GM19467 (cell line): ENCODE measurements at regions not wholly inside any gene's neighbourhood (a gene's known extent, or its start where the extent isn't known, plus 50 kb on each side); places are given as distances from the start of the nearest gene placed in this dataset.

Experiments used
- ATAC-seq: cut with Tn5 transposase; IDR thresholded peaks from one replicate; pipeline ENCODE4 v1.9.1; 2021; ENCODE audit warnings: mild to moderate bottlenecking, moderate library complexity; ENCODE audit not compliant: unreplicated experiment

DNA sequence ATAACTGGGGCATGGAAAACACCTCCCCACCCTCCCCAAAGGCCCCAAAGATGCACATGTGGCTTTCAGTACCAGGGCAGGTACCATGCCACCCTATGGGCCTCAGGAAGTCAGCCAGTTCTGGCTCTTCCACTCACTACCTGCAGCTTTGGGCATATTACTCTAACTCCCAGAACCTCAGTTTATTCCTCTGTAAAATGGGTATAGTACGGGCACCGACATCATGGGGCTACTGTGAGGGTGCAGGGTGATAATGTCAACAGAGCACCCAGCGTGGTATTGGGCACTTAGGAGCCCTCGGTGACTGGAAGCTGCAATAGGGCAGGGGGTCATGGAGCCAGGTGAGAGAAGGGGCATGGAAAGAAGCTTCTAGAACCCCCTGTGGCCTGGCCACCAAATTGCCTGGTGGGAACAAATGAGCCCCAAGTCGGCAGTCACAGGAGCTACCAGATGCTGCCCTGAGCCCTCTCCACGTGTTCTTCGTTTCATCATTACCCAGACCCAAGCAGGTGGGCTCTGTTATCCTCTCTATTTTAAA is 512.1 kb downstream of the SHQ1 start:
- ATAC-seq = no peak

DNA sequence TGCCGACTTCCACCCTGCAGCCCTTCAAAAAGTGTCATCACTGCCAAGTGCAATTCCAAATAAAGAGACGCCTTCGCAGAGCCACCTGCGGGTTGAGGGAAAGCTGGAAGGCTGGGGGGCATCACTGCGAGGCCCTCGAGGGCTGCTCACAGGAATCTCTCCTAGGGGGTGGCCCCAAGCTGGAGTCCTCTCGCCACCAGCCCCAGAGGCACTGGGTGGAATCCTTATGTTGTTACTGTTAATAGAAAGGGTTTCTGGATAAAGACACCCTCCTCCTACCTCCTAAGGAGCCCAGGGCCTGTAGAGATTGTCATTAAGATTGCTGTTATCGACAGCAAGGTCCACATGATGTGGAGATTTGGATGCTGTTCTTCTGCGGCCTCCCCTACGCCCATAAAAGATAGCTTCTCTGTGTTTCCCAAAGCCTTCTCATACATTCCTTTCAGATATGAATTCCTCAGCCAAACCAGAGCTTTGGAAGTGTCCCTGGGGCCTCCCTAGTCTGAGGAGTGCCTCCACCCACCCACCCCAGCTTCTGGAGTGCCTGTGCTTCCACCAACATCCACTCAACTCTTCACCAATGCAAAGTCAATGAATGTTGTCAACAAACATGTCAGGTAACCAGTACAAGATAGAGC is 512.7 kb downstream of the SHQ1 start:
- no peak for ATAC-seq

DNA sequence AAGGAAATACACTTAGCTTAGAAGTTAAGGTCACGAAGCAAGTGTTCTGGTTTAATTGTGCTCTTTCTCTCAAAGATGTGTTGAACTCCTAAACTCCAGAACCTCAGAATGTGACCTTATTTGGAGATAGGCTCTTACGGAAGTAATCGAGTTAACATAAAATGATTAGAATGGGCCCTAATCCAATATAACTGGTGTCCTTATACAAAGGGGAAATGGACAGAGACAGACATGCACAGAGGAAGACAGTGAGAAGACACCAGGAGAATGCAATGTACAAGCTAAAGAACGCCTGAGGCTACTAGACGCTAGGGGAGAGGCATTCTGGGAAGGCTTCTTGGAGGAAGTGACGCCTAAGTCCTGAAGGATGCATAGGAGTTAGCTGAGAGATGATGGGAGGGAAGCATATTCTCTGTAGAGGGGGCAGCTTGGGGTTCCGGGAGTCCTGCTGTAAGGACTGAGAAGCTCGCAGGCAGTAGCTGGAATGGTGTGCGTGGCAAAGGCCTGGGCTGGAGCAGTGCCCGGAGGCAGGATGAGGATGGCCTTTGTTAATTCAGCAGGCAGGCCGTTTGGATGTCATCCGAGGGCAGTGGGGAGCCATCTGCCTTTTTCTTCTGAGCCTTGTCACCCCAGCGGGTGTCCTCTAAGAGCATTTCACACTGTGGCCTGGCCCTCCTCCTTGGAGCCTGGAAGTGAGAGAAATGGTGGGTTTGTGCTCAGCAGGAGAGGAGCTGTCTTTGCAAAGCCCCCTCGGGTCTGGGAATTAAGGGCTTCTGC is 513.4 kb downstream of the SHQ1 start:
- no peak for ATAC-seq

DNA sequence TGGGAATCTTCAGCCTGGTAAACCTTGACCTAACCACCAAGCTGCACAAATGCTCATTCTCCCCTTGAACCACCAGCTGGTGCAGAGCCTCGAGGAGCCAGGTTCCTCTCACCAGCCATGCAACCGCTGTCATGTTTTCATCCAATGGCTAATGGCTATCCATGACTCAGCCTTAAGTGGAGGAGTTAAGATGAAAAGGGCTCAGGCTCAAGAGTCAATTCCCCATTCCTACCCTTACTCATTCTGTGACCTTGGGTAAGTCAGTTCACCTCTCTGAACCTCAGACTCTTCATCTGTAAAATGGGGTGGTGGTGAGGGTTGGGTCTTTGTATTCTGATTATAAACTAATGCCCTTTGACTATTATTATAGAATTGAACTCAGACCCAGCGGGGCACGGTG is 515.6 kb downstream of the SHQ1 start:
- no peak for ATAC-seq

DNA sequence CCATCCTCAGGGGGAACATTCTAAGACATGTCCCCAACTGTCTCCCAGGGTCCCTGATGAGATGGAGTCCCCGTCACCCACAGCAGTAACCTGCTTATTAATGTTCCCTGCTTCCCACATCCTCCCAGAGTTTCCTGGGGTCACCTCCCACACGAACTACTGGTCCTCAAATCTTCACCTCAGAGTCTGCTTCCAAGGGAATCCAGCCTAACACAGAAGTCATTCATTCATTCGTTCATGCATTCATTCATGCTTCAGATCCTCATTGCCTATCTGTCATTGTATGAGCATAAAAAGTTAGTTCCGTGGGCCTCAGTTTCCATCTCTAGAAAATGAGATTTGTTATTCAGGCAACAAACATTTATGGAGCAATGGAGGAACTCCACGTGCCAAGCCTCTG is 516.2 kb downstream of the SHQ1 start:
- ATAC-seq = no peak

DNA sequence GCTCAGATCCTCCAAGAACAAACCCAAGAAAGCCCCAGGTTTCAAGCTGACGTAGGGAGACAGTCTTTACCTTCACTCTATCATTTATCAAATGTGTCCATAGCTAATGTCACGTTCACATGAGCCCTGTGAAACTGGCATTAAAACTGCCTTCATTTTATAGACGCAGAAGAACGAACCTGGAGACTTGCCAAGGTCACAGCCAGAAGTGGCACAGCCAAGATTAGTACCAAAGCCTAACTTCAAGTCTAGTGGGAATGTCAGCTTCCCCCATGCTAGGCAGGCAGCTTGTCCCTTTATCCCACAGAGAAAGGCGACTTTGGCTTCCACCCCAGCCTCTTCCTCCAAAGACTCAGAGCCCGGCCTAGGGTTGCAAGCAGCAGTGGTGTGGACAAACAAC is 517.2 kb downstream of the SHQ1 start:
- no peak for ATAC-seq

DNA sequence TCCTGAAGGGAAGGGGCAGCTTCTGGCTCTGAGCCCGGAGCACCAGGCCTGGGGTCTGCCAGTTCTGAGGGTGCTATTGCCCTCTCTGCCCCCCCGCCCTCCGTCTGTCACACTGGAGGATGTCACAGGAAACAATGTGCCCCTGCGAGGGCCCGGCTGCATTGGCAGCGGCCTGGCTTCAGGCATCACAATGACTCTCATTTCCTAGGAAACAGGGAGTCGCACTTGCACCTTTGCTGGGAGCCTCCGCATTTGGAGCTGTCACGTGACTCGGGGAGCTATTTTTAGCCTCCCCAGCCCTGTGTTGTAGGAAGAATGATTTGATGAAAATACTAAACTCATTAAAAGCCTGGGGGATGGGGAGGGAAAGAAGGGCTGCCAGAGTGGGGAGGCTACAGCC is 518.9 kb downstream of the SHQ1 start:
- no peak for ATAC-seq

DNA sequence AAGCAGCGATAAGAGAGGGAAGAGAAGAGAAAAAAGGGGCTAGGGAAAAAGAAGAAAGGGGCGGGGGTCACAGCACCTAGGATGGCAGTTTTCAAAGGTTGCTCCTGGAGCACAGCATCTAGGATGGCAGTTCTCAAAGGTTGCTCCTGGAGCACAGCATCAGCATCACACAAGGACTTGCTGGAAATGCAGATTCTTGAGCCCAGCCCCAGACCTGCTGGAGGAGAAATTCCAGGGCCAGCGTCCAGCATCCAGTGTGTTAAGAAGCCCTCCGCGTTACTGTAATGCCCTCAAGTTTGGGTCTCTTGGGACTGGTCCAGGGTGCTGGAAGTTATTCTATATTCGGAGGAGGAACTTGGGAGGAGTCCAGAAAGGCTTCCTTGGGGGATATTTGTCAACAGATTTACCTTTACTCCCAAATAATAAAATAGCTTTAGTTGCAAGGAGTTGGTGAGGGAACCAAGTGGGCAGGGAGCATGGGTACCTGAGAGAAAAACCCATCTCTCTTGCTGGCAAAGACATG is 519.4 kb downstream of the SHQ1 start:
- no peak for ATAC-seq

DNA sequence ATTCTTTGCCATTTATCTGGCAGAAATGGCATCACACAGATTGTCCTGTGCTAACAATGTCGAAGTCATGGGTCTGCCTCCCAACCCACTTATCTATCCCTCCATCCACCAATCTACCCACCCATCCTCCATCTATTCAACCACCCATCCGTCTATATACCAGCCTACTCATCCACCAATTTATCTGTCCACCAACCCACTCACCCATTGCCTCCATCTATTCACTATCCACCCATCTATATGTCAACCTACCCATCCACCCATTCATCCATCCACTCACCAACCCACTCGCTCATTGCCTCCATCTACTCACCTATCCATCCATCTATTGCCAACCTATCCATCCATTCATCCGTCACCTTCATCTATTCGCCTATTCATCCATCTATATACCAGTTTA is 521.2 kb downstream of the SHQ1 start:
- no peak for ATAC-seq

DNA sequence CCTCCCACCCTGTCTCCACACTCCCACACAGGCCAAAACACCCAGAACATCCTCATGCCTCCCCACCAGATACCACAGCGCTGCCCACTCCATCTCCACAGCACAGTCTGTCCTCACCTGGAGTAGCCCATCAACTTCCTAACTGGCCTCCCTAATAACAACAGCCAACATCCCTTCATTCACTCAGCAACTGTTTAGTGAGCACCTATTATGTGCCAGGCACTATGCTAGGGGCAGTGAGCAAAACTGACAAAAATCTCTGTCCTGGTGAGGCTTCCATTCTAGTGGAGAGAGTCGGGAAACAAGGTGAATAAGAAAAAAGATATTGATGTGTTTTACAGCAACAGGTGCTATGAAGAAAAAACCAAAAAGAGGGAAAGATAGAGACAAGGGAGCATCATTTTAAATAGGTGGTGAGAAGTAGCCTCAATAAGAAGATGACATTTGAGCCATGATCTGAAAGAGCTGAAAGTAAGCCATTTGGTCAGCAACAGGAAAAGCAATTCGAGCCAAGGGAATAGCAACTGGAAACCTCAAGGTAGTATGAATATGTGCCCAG is 523.9 kb downstream of the SHQ1 start:
- ATAC-seq = no peak

DNA sequence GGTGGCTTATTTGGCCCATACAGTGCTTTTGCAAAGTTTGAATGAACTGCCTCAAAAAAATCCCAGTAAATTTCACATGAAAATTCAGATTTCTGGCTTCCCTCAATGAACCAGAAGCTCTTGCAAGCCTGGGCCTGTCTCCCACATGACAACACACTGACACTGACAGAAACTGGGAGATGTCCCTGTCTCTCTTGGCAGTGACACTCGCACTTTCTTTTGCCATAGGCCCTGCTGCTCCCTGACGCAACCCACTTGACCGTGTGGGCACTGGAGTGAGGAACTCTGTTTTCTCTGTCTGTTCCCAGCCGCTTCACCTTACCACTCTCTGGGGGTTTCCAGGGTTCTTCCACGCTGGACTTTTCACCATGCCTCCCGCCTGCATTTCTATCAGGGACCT is 524.5 kb downstream of the SHQ1 start:
- no peak for ATAC-seq

DNA sequence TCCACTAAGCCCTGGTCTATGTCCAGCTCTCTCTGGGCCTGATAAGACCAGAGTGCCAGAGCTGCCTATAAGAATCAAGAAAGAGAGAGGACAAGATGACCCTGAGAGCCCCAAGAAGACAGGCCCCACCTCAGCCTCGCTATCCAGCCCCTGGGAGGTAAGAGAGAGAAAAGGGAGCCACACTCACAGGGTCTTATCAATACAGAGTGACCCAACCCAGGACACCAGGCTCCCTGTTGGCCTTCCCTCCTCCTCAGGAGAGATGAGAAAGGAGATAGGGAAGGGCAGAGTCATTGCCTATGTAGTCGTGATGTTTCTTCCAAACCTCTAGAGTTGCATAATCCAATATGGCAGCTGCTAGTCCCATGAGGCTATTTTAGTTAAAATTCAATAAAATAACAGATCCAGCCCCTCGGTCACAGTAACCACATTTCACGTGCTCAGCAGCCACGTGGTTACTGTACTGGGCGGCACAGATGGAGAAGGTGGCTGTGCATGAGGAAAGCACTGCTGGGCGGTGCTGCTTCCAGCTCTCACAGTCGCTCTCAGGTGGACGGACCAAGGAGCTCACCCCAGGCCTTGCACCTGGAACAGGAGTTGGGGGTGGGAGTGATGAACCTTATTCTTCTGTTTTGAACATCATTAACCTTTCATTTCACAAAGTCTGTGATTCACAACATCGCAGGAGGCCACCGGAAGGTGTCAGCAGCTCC is 525.8 kb downstream of the SHQ1 start:
- no peak for ATAC-seq

DNA sequence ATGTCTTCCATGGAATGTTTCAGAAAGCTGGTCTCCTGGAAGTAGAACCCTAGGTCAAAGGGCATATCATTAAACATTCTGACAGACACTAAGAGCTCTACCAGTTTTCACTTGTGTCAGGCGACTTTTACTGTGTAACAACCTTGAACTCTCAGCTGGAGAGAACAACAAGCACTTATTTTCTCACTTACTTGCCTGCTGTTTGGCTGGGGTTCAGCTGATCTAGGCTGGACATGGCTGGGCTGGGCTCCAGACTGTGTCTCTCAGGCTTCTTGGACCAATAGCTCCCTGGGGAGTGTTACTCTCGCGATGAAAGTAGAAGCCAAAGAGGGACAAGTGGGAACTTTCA is 527.3 kb downstream of the SHQ1 start:
- no peak for ATAC-seq

DNA sequence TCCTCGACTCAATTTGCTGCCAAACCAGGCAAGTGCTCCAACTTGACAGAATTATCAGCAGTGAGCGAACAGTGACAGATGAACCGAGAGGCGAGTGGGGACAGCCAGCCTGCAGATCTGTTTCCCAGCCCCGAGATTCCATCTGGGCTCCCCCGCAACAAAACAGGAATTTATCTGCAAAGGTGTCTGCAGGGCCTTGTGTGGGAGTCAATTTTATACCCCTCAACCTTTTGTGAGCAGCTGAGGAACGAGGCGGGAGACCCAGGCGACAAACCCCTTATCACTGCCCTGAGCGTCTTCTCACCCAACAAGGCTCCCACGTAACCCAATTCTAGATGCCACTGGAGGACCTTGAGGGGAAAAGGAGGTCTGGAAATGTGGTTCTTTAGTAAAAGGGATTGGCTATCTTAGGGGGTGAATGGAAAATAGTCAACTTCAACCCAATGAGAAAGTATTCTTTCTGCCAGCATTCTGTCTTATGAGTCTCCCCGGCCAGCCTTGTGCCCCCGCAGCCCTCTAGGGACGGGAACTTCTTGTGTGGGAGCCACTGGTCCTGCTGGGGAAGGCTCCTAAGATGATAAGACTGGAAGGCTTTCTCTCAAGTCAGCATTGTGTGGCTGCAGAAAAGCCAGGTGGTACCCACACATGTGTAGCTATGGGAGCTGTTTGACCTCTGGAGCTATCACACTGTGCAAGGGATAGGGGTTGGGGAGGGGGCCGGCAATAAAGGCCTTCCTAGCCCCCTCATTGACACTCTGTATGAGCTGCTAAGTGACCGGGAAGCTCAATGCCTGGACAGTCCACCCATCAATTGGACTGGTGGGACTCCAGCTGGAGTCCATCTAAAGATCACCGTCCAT is 527.9 kb downstream of the SHQ1 start:
- no peak for ATAC-seq

DNA sequence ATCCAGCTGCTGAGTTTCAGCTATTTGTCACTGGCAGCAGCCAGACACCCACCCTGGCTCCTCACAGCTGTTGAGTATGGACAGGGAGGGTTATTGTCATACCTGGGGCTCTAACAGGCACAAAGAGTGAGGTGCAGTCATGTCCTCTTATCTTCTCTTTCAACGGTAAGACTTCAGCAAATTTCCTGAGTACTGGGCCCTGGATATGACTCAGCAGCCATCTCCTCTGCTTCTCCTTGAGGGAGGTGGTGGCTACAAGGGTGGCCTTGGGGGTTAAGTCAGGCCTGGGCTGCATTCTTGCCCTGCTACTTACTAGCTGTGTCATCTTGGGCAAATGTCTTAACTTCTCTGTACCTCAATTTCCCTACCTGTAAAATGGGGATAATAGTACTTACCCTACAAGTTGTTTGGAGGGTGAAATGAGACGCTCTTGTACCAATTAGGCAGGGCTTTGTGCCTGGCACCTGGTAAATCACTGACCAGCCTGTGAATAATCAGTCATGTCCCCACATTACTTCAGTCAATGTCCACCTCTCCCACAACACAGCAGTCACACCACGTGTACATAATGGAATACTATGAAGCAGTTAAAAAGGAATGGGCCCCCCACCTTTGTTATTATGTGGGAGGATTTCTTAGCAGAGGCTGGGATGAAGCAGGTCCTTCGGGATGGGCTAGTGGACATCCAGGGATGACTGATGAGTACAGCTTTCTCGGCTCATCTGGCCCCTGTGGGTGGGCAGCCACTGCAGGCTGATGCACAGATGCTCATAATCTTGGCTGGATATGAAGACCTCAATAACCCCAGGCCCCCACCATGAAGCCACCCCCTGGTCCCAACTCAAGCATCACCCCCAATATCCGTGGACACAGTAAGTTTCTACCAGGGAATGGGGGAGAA is 528.8 kb downstream of the SHQ1 start:
- ATAC-seq = no peak

DNA sequence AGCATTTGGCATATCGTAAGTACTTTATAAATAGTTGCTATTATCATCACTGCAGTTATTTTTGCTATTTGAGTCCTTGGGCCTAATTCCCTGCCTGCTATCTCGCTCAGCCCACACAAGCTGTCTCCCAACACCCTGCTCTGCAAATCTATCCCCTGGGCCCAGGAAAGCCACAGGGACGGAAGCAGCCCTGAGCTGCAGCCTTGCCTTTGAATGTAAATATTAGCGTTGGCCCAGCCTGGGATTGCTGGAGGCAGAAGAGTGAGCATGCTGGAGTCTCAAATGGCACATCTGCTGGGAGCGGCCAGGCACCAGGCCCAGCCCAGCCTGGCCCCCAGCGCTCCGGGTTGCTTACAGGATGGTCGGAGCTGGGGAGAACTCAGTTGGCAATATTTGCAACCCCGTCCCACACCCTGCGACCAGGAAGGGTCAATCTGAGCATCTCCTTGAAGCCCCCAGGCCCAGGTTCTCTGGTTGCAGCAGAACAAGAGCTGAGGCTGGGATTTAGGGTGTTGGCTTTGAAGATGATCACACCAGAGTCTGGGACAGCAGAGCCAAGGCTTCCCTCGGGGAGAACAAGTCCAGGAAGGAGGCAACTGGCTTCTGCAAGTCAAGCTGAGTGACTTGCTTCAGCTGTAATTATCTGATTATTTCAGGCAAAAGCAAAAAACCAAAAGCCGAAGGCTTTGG is 529.6 kb downstream of the SHQ1 start:
- ATAC-seq = no peak

DNA sequence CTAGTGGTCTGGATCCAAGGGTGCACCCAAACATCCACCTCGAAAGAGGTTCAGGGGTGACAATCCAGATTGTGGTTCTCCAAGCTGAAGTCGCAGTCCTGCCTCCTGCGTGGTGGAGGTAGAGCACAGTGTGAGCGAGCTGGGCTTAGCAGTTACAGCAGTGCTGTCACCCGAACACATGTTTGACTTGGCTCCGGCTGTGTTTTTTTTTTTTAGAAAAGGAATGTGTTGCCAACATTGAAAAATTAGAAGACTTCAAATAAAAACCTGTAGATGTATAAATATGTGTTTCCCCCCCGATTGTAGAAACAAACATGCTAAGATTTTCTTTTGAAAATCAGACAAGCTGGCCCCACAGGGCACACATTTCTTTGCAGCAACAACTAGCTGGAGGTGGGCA is 530.8 kb downstream of the SHQ1 start:
- ATAC-seq = no peak

DNA sequence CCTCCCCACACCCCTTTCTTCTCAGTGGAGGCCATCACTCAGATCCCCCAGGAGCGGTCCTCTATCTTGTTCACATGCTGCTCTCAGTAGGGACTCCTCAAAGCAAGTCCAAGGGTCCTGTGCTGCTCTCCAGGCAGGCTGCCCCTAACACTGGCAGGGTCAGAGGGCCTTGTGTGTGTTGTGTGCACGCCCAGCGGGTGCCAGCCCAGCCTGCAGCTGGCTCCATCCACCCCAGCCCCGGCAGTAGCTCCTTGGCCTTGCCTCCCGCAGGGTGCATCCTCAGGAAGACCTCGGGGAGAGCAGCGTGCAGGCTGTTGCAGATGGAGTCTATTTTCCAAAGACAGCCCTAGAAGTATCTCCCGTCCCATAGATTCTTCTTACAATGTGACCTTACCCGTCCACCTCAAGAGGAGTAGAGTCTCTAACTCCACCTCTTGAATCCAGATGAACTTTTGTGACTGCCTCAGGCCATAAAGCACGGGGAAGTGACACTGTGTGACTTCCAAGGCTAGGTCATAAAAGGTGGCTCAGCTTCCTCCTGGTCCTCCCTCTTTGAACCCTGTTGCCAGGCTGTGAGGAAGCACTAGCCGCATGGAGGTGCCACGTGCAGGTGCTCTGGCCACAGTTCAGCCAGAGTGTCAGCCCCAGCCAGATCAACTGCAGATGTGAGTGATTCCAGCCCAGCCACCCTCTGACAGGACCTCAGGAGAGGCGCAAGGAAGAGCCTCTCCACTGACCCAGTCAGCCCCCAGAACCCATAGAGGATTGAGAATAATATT is 531.6 kb downstream of the SHQ1 start:
- no peak for ATAC-seq
